PC-3 (cell line): ENCODE measurements at regions not wholly inside any gene's neighbourhood (a gene's known extent, or its start where the extent isn't known, plus 50 kb on each side); places are given as distances from the start of the nearest gene placed in this dataset.

ENCODE experiments used
- CTCF ChIP-seq: fragments of 300-600 bp; sonication (generic); conservative IDR thresholded peaks from 2 replicates; pipeline ENCODE4 v1.5.1; 2017; ENCODE audit warnings: antibody characterized with exemption, low read depth, mild to moderate bottlenecking, low read length
- EZH2phosphoT487 ChIP-seq: fragments of 300-600 bp; sonication (generic); IDR thresholded peaks from 2 replicates; pipeline ENCODE4 v1.6.1; 2018; ENCODE audit warnings: mild to moderate bottlenecking, antibody characterized with exemption, low read length, borderline replicate concordance

- TF ChIP-seq EZH2phosphoT487 (no peak), CTCF (no peak)
These were observed 193.0 kb downstream of the TXNL1 start for GRCh38 chr18:56445422-56445821.
